ENCODE measurements at regions not wholly inside any gene's neighbourhood (a gene's known extent, or its start where the extent isn't known, plus 50 kb on each side); places are given as distances from the start of the nearest gene placed in this dataset.

DNA sequence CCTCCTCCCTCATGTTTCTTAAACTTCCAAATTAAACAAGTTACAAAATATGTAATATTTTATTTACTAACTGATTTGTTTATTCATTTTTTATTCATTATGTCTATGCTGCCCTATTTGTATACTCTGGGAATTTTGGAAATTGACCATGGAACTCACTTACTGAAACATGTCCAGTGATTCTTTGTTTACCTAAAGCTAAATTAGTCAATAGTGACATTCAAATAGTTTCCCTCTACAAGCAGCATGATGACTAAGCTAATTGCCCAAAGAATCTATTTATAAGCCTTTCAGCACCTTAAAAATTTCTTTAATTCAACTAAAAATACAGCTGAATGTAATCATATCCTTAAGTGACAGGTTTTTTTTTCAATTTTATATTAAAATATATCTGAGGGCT lies 437.7 kb downstream of the SI start:
- Histone ChIP-seq H3K79me2 (ENCODE audit: control insufficient read depth, insufficient read depth, low read length) (no peaks in the 10 kb centered on the region), H3K4ac (ENCODE audit: low read depth, low read length) (no peak overlapping the region), H3K4me2 (ENCODE audit: low read length) (no peak overlapping the region), H3K27ac (ENCODE audit: low read depth, low read length) (no peak overlapping the region), H3K4me3 (ENCODE audit: low read length) (no peak overlapping the region), H2BK5ac (ENCODE audit: low read length) (no peak overlapping the region), H2BK120ac (ENCODE audit: low read depth, low read length) (no peak overlapping the region), H3K23ac (ENCODE audit: low read length) (no peak overlapping the region), H3K18ac (ENCODE audit: low read length) (no peak overlapping the region), H3K36me3 (ENCODE audit: control insufficient read depth, insufficient read depth, low read length) (no peaks in the 10 kb centered on the region), H3K4me1 (ENCODE audit: control insufficient read depth, low read depth, low read length) (no peaks in the 10 kb centered on the region), H2BK15ac (replicated peaks; ENCODE audit: low read depth) (no peak overlapping the region), H3K79me1 (ENCODE audit: low read length) (no peaks in the 10 kb centered on the region), H4K5ac (ENCODE audit: low read length) (no peak overlapping the region), H3K9ac (ENCODE audit: low read length) (no peak overlapping the region), H3K27me3 (ENCODE audit: insufficient read depth, low read length, poor library complexity) (no peaks in the 10 kb centered on the region), H4K8ac (ENCODE audit: low read depth, low read length) (no peak overlapping the region), H3K56ac (ENCODE audit: low read length) (no peak overlapping the region), H2AK5ac (ENCODE audit: low read length) (no peak overlapping the region)
- DNase-seq: no peak

- no peaks in the 10 kb centered on the region for H3K27me3 ChIP-seq (ENCODE audit: insufficient read depth, low read length, poor library complexity)
- H3K9ac ChIP-seq (ENCODE audit: low read length): no peak overlapping the region
- no peak overlapping the region for H3K4me2 ChIP-seq (ENCODE audit: low read length)
- no peak overlapping the region for H3K4me3 ChIP-seq (ENCODE audit: low read length)
- H4K8ac ChIP-seq (ENCODE audit: low read depth, low read length): no peak overlapping the region
- WGBS (ENCODE audit: extremely low coverage, insufficient coverage, low lambda C conversion rate): no CpG with 5 or more reads among the region's 1 CpG
- no peak overlapping the region for H3K18ac ChIP-seq (ENCODE audit: low read length)
- no peak overlapping the region for H2BK5ac ChIP-seq (ENCODE audit: low read length)
- no peaks in the 10 kb centered on the region for H3K36me3 ChIP-seq (ENCODE audit: control insufficient read depth, insufficient read depth, low read length)
- H2BK120ac ChIP-seq (ENCODE audit: low read depth, low read length): no peak overlapping the region
- no peak overlapping the region for H4K5ac ChIP-seq (ENCODE audit: low read length)
- no peak for DNase-seq
- H3K23ac ChIP-seq (ENCODE audit: low read length): no peak overlapping the region
- H3K27ac ChIP-seq (ENCODE audit: low read depth, low read length): no peak overlapping the region
- H3K4ac ChIP-seq (ENCODE audit: low read depth, low read length): no peak overlapping the region
- H3K79me2 ChIP-seq (ENCODE audit: control insufficient read depth, insufficient read depth, low read length): no peaks in the 10 kb centered on the region
- H2AK5ac ChIP-seq (ENCODE audit: low read length): no peak overlapping the region
- H3K56ac ChIP-seq (ENCODE audit: low read length): no peak overlapping the region
- H3K4me1 ChIP-seq (ENCODE audit: control insufficient read depth, low read depth, low read length): no peaks in the 10 kb centered on the region
- H2BK15ac ChIP-seq (replicated peaks; ENCODE audit: low read depth): no peak overlapping the region
- no peaks in the 10 kb centered on the region for H3K79me1 ChIP-seq (ENCODE audit: low read length)
Observed at GRCh38 chr3:164620956-164621355, 457.3 kb downstream of the SI start.

- Histone ChIP-seq H2BK120ac (ENCODE audit: low read depth, low read length) (no peak overlapping the region), H2AK5ac (ENCODE audit: low read length) (no peak overlapping the region), H3K4ac (ENCODE audit: low read depth, low read length) (no peak overlapping the region), H4K8ac (ENCODE audit: low read depth, low read length) (no peak overlapping the region), H3K4me2 (ENCODE audit: low read length) (no peak overlapping the region), H3K27me3 (ENCODE audit: insufficient read depth, low read length, poor library complexity) (no peaks in the 10 kb centered on the region), H3K36me3 (ENCODE audit: control insufficient read depth, insufficient read depth, low read length) (no peaks in the 10 kb centered on the region), H3K79me2 (ENCODE audit: control insufficient read depth, insufficient read depth, low read length) (no peaks in the 10 kb centered on the region), H2BK5ac (ENCODE audit: low read length) (no peak overlapping the region), H2BK15ac (replicated peaks; ENCODE audit: low read depth) (no peak overlapping the region), H3K23ac (ENCODE audit: low read length) (no peak overlapping the region), H3K79me1 (ENCODE audit: low read length) (no peaks in the 10 kb centered on the region), H4K5ac (ENCODE audit: low read length) (no peak overlapping the region), H3K56ac (ENCODE audit: low read length) (no peak overlapping the region), H3K4me1 (ENCODE audit: control insufficient read depth, low read depth, low read length) (no peaks in the 10 kb centered on the region), H3K18ac (ENCODE audit: low read length) (no peak overlapping the region), H3K9ac (ENCODE audit: low read length) (no peak overlapping the region), H3K27ac (ENCODE audit: low read depth, low read length) (no peak overlapping the region), H3K4me3 (ENCODE audit: low read length) (no peak overlapping the region)
- no peak for DNase-seq
- WGBS (ENCODE audit: extremely low coverage, insufficient coverage, low lambda C conversion rate): no CpG with 5 or more reads among the region's 4 CpGs
Observed at GRCh38 chr3:164620423-164620822, 457.9 kb downstream of the SI start.

GRCh38 chr3:164612751-164613150 lies 465.5 kb downstream of the SI start:
- Histone ChIP-seq H3K9ac (ENCODE audit: low read length) (no peak overlapping the region), H2BK120ac (ENCODE audit: low read depth, low read length) (no peak overlapping the region), H4K8ac (ENCODE audit: low read depth, low read length) (no peak overlapping the region), H3K27ac (ENCODE audit: low read depth, low read length) (no peak overlapping the region), H3K27me3 (ENCODE audit: insufficient read depth, low read length, poor library complexity) (no peaks in the 10 kb centered on the region), H3K36me3 (ENCODE audit: control insufficient read depth, insufficient read depth, low read length) (no peaks in the 10 kb centered on the region), H2AK5ac (ENCODE audit: low read length) (no peak overlapping the region), H3K4me3 (ENCODE audit: low read length) (no peak overlapping the region), H3K4me2 (ENCODE audit: low read length) (no peak overlapping the region), H2BK15ac (replicated peaks; ENCODE audit: low read depth) (no peak overlapping the region), H3K18ac (ENCODE audit: low read length) (no peak overlapping the region), H3K23ac (ENCODE audit: low read length) (no peak overlapping the region), H3K4ac (ENCODE audit: low read depth, low read length) (no peak overlapping the region), H3K79me1 (ENCODE audit: low read length) (no peaks in the 10 kb centered on the region), H3K79me2 (ENCODE audit: control insufficient read depth, insufficient read depth, low read length) (no peaks in the 10 kb centered on the region), H2BK5ac (ENCODE audit: low read length) (no peak overlapping the region), H3K4me1 (ENCODE audit: control insufficient read depth, low read depth, low read length) (no peaks in the 10 kb centered on the region), H3K56ac (ENCODE audit: low read length) (no peak overlapping the region), H4K5ac (ENCODE audit: low read length) (no peak overlapping the region)
- no peak for DNase-seq

- Histone ChIP-seq H3K4me2 (ENCODE audit: low read length) (no peak overlapping the region), H3K36me3 (ENCODE audit: control insufficient read depth, insufficient read depth, low read length) (no peaks in the 10 kb centered on the region), H3K4me1 (ENCODE audit: control insufficient read depth, low read depth, low read length) (no peaks in the 10 kb centered on the region), H3K4ac (ENCODE audit: low read depth, low read length) (no peak overlapping the region), H3K23ac (ENCODE audit: low read length) (no peak overlapping the region), H2BK120ac (ENCODE audit: low read depth, low read length) (no peak overlapping the region), H4K5ac (ENCODE audit: low read length) (no peak overlapping the region), H3K56ac (ENCODE audit: low read length) (no peak overlapping the region), H3K27ac (ENCODE audit: low read depth, low read length) (no peak overlapping the region), H2AK5ac (ENCODE audit: low read length) (no peak overlapping the region), H3K18ac (ENCODE audit: low read length) (no peak overlapping the region), H2BK5ac (ENCODE audit: low read length) (no peak overlapping the region), H3K9ac (ENCODE audit: low read length) (no peak overlapping the region), H3K79me1 (ENCODE audit: low read length) (no peaks in the 10 kb centered on the region), H3K27me3 (ENCODE audit: insufficient read depth, low read length, poor library complexity) (no peaks in the 10 kb centered on the region), H4K8ac (ENCODE audit: low read depth, low read length) (no peak overlapping the region), H3K4me3 (ENCODE audit: low read length) (no peak overlapping the region), H3K79me2 (ENCODE audit: control insufficient read depth, insufficient read depth, low read length) (no peaks in the 10 kb centered on the region), H2BK15ac (replicated peaks; ENCODE audit: low read depth) (no peak overlapping the region)
- no peak for DNase-seq
- no CpG with 5 or more reads among the region's 7 CpGs for WGBS (ENCODE audit: extremely low coverage, insufficient coverage, low lambda C conversion rate)
Observed at GRCh38 chr3:164608554-164609276, 469.6 kb downstream of the SI start.

DNA sequence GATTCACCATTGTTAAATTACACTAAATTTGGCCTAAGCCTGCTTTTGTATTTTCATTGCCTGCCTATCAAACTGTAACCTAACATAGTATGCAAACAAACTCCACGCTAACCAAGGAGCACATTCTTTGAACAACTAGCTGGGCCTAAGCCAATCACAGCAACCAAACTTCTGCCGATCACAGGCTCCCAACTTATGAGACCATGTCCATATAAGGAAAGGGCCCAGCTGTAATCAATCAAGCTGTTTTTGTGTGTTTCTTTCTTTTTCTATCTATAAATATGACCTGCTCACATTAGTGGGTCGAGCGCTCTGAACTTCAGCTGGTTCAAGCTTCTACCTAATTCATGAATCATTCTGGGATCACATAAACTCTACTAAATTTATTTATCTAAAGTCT lies 473.6 kb downstream of the SI start:
- Histone ChIP-seq H3K4me2 (ENCODE audit: low read length) (no peak overlapping the region), H2BK120ac (ENCODE audit: low read depth, low read length) (no peak overlapping the region), H3K36me3 (ENCODE audit: control insufficient read depth, insufficient read depth, low read length) (no peaks in the 10 kb centered on the region), H3K18ac (ENCODE audit: low read length) (no peak overlapping the region), H3K79me1 (ENCODE audit: low read length) (no peaks in the 10 kb centered on the region), H3K4me1 (ENCODE audit: control insufficient read depth, low read depth, low read length) (no peaks in the 10 kb centered on the region), H3K23ac (ENCODE audit: low read length) (no peak overlapping the region), H4K8ac (ENCODE audit: low read depth, low read length) (no peak overlapping the region), H2BK15ac (replicated peaks; ENCODE audit: low read depth) (no peak overlapping the region), H3K79me2 (ENCODE audit: control insufficient read depth, insufficient read depth, low read length) (no peaks in the 10 kb centered on the region), H3K4me3 (ENCODE audit: low read length) (no peak overlapping the region), H3K4ac (ENCODE audit: low read depth, low read length) (no peak overlapping the region), H4K5ac (ENCODE audit: low read length) (no peak overlapping the region), H3K27ac (ENCODE audit: low read depth, low read length) (no peak overlapping the region), H3K9ac (ENCODE audit: low read length) (no peak overlapping the region), H2BK5ac (ENCODE audit: low read length) (no peak overlapping the region), H3K56ac (ENCODE audit: low read length) (no peak overlapping the region), H3K27me3 (ENCODE audit: insufficient read depth, low read length, poor library complexity) (no peaks in the 10 kb centered on the region), H2AK5ac (ENCODE audit: low read length) (no peak overlapping the region)
- DNase-seq: no peak
- WGBS (ENCODE audit: extremely low coverage, insufficient coverage, low lambda C conversion rate): no CpG with 5 or more reads among the region's 4 CpGs

All from mesendoderm (in vitro differentiated cells).